ENCODE measurements at regions not wholly inside any gene's neighbourhood (a gene's known extent, or its start where the extent isn't known, plus 50 kb on each side); places are given as distances from the start of the nearest gene placed in this dataset.

GRCh38 chr2:161546635-161547034, 77.6 kb upstream of the SLC4A10 start:
- DNase-seq: no peak
- 93% methylated on average over 3 of the region's 9 CpGs for WGBS (ENCODE audit: insufficient coverage)

DNA sequence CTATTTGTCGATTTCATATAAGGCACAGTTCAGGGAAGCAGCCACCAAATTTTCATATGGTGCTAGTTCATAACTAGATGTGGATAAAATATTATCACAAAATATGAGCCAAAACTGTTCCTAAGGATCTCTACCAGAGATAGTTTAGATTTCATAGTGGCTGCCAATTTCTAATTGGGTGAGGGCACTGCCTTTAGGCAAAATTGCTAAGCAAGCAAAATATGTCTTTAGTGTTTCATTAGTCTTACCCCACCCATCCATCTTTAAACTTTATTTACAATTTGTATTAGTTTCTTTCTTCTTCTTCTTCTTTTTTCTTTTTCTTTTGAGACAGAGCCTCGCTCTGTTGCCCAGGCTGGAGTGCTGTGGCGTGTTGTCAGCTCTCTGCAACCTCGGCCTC, 77.1 kb upstream of the SLC4A10 start:
- H3K36me3 ChIP-seq (replicated peaks in 1 of 2; ENCODE audit: control extremely low read depth in 1 of 2, control insufficient read depth in 1 of 2, extremely low read depth in 1 of 2, insufficient read depth in 2 of 2, low read length in 1 of 2): no peaks in the 10 kb centered on the region
- H3K9ac ChIP-seq (ENCODE audit: low read length): no peak overlapping the region
- no peaks in the 10 kb centered on the region for H3K27me3 ChIP-seq (replicated peaks in 1 of 4; ENCODE audit: control extremely low read depth in 1 of 4, control insufficient read depth in 3 of 4, insufficient read depth in 4 of 4, low read length in 3 of 4)
- POLR2A ChIA-PET: no interaction called here
- no peak overlapping the region for H3K27ac ChIP-seq (ENCODE audit: low read length in 2 of 2)
- Mint-ChIP-seq H3K4me1 (no peaks in the 10 kb centered on the region), H3K9me3 (ENCODE audit: insufficient read depth) (no peaks in the 10 kb centered on the region), H3K27me3 (no peaks in the 10 kb centered on the region), H3K27ac (no peak overlapping the region), H3K4me3 (no peak overlapping the region)
- TF ChIP-seq CTCF (IDR thresholded peaks at IDR 0.05) (no peak), EZH2 (IDR thresholded peaks at IDR 0.05; ENCODE audit: borderline replicate concordance, insufficient read depth, low read depth, low read length, poor library complexity, severe bottlenecking) (no peak)
- H4K20me1 ChIP-seq (ENCODE audit: control insufficient read depth, insufficient read depth, low read length, poor library complexity, severe bottlenecking): no peaks in the 10 kb centered on the region
- DNase-seq: no peak
- H2AFZ ChIP-seq (ENCODE audit: insufficient read depth, low read depth, low read length, poor library complexity, severe bottlenecking): no peak overlapping the region
- 93% methylated on average over 3 of the region's 4 CpGs for WGBS (ENCODE audit: insufficient coverage)
- intact Hi-C loops (cut with micrococcal nuclease): no loop called here
- H3K79me2 ChIP-seq (ENCODE audit: control insufficient read depth, insufficient read depth, low read length): no peaks in the 10 kb centered on the region
- ATAC-seq (ENCODE audit: low read depth): no peak
- H3K9me3 ChIP-seq (ENCODE audit: control extremely low read depth in 1 of 3, control insufficient read depth in 2 of 3, insufficient read depth in 1 of 3, low read length in 2 of 3): no peaks in the 10 kb centered on the region
- CTCF ChIA-PET: no interaction called here
- no peak overlapping the region for H3K4me2 ChIP-seq (replicated peaks; ENCODE audit: low read depth, low read length, poor library complexity, severe bottlenecking)
- H3K4me1 ChIP-seq (ENCODE audit: control insufficient read depth in 2 of 2, insufficient read depth in 2 of 2, low read length in 2 of 2): no peaks in the 10 kb centered on the region
- no peak overlapping the region for H3K4me3 ChIP-seq (ENCODE audit: control extremely low read depth in 1 of 5, extremely low read depth in 1 of 5, insufficient read depth in 1 of 5, low read depth in 2 of 5, low read length in 4 of 5)

More at GRCh38 chr2:161546635-161547034, 77.6 kb upstream of the SLC4A10 start:
- Mint-ChIP-seq H3K27ac (no peak overlapping the region), H3K4me1 (no peaks in the 10 kb centered on the region), H3K4me3 (no peak overlapping the region), H3K9me3 (ENCODE audit: insufficient read depth) (no peaks in the 10 kb centered on the region), H3K27me3 (no peaks in the 10 kb centered on the region)
- no peak overlapping the region for H3K27ac ChIP-seq (ENCODE audit: low read length in 2 of 2)
- TF ChIP-seq EZH2 (IDR thresholded peaks at IDR 0.05; ENCODE audit: borderline replicate concordance, insufficient read depth, low read depth, low read length, poor library complexity, severe bottlenecking) (no peak), CTCF (IDR thresholded peaks at IDR 0.05) (no peak)
- H4K20me1 ChIP-seq (ENCODE audit: control insufficient read depth, insufficient read depth, low read length, poor library complexity, severe bottlenecking): no peaks in the 10 kb centered on the region
- H3K36me3 ChIP-seq (replicated peaks in 1 of 2; ENCODE audit: control extremely low read depth in 1 of 2, control insufficient read depth in 1 of 2, extremely low read depth in 1 of 2, insufficient read depth in 2 of 2, low read length in 1 of 2): no peaks in the 10 kb centered on the region
- H3K27me3 ChIP-seq (replicated peaks in 1 of 4; ENCODE audit: control extremely low read depth in 1 of 4, control insufficient read depth in 3 of 4, insufficient read depth in 4 of 4, low read length in 3 of 4): no peaks in the 10 kb centered on the region
- no peak overlapping the region for H3K9ac ChIP-seq (ENCODE audit: low read length)
- no peaks in the 10 kb centered on the region for H3K79me2 ChIP-seq (ENCODE audit: control insufficient read depth, insufficient read depth, low read length)
- H3K4me3 ChIP-seq (ENCODE audit: control extremely low read depth in 1 of 5, extremely low read depth in 1 of 5, insufficient read depth in 1 of 5, low read depth in 2 of 5, low read length in 4 of 5): no peak overlapping the region
- POLR2A ChIA-PET: no interaction called here
- no peak overlapping the region for H2AFZ ChIP-seq (ENCODE audit: insufficient read depth, low read depth, low read length, poor library complexity, severe bottlenecking)
- intact Hi-C loops (cut with micrococcal nuclease): no loop called here
- no peaks in the 10 kb centered on the region for H3K9me3 ChIP-seq (ENCODE audit: control extremely low read depth in 1 of 3, control insufficient read depth in 2 of 3, insufficient read depth in 1 of 3, low read length in 2 of 3)
- no peak overlapping the region for H3K4me2 ChIP-seq (replicated peaks; ENCODE audit: low read depth, low read length, poor library complexity, severe bottlenecking)
- no peaks in the 10 kb centered on the region for H3K4me1 ChIP-seq (ENCODE audit: control insufficient read depth in 2 of 2, insufficient read depth in 2 of 2, low read length in 2 of 2)
- no peak for ATAC-seq (ENCODE audit: low read depth)
- CTCF ChIA-PET: no interaction called here
